Stimulated activated CD4-positive, alpha-beta T cell treated with anti-CD3 and anti-CD28 coated beads, Interleukin-15, amount 100 ng/mL, for 48 hours (primary cell): ENCODE measurements at regions not wholly inside any gene's neighbourhood (a gene's known extent, or its start where the extent isn't known, plus 50 kb on each side); places are given as distances from the start of the nearest gene placed in this dataset.
"Not testable (repeated sequence)": the region's sequence is repeated elsewhere in the genome, so short reads cannot be mapped to it uniquely, and the experiment has no call there.

Experiments used
- DNase-seq, 2 donors: peaks; one replicate each; pipeline ENCODE4 v3.0.0-alpha.2; 2020; ENCODE audit warnings: low read depth in 2 of 2

DNA sequence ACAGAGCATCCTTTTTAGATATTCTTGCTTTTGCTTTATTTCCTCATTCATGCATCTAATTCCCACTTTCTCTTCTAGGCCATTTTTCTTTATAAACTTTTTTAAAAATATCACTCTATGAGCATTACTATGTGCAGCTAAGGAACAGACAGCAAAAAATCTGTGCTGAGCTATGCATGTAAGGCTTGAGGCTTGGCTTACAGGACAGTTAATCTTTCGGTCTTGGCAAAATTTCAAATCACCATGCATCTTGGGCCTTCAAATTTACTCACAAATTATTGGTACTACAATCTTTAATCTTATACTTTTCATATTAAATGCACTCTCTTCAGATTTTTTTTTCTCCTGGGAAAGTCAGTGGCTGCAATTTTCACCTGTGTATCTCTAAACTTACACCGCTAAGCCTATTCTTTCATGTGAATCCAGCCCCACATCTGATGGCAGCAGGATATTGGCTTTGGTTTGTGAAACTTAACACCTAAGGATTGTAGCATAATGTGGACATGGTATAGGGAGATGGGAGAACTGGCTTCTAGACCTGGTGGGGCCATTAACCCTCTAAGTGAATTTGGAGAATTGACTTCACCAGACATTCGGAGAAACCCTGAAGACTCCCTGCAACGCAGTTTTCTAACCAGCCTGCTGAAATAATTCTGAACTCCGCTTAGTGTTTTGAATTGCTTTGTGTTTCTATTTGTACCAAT is 278.3 kb downstream of the SPRY1 start:
- no peak for DNase-seq

GRCh38 chr4:123675567-123675966 is 279.0 kb downstream of the SPRY1 start:
- DNase-seq = no peak

- DNase-seq = no peak
Measured at GRCh38 chr4:123676071-123676889, 279.7 kb downstream of the SPRY1 start.

GRCh38 chr4:123676890-123677229 is 280.3 kb downstream of the SPRY1 start:
- no peak for DNase-seq

GRCh38 chr4:123682931-123683330 is 286.3 kb downstream of the SPRY1 start:
- DNase-seq = no peak

GRCh38 chr4:123684937-123685336 is 288.3 kb downstream of the SPRY1 start:
- DNase-seq = not testable (repeated sequence)

DNA sequence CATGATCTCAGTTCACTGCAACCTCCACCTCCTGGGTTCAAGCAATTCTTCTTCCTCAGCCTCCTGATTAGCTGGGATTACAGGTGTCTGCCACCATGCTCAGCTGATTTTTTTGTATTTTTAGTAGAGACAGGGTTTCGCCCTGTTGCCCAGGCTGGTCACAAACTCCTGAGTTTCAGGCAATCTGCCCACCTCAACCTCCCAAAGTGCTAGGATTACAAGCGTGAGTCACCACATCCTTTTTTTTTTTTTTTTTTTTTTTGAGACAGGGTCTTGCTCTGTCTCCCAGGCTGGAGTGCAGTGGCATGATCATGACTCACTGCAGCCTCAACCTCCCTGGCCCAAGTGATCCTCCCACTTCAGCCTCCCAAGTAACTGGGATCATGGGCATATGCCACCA is 298.9 kb downstream of the SPRY1 start:
- not testable (repeated sequence) for DNase-seq

DNA sequence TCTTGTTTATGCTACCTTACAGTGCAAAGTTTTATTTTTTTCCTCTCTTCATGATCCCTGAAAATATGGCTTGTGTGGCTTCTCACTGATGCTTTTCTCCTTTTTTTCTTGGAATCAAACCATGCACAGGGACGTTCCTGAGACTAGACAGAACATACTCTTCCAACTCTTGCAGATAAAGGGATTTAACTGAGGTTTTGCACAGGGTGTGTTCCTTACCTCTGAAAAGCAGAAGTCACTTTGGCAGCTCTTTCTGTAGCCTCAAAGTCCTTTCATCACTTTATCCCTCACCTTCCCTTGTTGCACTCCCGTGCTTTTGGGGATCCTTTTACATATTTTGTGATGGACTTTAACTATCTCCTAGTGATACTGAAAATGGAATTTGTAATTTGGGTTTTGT is 300.1 kb downstream of the SPRY1 start:
- no peak for DNase-seq

DNA sequence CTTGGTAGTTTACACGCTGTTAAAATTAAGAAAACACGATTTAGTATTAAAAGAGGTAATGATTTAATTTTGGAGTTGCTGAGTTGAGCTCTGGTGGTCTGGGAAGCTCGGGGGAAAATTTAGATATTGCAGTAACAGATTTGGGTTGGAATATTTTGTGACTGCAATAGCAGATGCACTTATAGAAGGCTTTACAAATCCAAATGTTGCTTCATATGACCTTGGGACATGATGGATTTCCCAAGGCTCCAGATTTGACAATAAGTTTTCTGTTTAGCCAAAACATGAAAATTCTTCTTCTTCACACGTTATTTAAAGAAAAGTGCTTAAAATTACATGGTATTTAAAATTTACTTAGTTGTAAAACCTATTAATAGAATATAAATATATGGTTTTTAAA is 302.0 kb downstream of the SPRY1 start:
- no peak for DNase-seq

DNA sequence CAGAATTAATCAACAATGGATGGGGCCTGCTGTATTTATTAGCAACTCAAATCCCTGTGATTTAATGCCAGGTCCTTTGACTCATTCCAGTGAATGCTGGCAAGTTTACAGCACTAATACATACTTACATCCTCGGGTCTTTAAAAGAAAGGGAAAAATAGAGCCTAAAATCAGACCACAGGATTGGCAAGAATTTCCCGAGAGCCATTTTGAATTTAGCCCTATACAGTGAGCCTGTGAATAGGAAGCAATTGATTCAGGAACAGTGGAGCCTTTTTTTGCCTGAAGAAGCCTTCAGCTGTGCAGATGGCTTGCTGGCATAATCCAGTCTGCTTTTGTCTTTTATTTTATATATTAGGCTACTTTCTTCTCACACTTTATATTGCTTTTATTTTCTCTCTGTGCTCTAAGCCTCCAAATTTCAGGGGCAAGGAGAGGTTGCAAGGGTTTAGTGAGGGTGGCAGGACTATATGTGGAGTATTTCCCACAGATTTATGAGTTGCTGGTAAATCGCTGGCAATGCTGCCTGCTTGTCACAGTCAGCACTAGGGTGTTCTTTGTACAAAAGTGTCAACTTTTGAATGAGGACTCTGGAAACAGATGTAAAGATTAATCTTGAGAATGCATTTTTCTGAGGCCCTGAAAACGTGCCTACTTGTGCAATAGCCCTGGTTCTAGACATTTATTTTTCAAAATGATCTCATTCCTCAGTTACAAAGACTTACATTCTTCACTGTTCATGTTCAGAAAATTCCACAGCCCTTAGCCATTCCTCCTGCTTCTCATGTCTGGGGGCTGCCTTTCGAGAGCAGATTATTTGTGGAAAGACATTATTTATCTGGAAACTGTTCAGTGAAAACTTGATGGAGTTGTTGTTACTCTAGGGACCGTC is 303.5 kb downstream of the SPRY1 start:
- no peak for DNase-seq

GRCh38 chr4:123701131-123701575 is 304.6 kb downstream of the SPRY1 start:
- DNase-seq = no peak

GRCh38 chr4:123705419-123705818 is 308.8 kb downstream of the SPRY1 start:
- no peak for DNase-seq

DNA sequence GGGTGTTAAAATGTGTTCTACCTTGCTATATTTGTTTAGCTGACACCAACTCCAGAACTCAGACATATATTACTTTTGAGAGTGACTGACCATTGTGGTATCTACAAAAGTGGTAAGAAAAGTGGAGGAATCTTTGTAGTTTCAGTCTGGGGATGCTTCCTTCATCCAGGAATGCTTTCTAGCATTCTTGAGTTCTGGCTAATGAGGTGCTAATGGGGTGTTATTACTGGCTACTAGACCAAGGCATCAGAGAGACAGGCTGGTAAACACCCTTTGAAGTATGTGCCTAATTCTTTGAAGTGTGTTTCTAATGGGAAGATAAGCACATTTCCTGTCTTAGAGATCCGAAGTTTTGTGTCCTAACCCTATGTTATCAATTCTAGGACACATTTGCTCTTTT is 310.4 kb downstream of the SPRY1 start:
- DNase-seq = no peak

DNA sequence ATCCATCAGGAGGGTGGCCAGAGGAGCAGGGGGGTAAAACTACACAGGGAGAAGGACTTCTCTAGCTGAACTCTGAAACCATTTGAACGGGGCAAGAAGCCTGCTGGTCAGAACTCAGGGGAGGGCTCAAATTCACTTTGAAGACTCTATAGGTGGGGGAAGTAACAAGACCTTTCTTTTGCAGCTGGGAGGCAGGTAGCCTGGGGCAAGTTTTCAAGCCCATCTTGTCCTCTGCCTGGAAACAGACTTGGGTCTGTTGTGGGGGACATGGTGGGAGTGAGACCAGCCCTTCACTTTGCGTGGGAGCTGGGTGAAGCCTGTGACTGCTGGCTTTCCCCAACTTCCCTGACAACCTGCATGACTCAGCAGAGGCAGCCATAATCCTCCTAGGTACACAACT is 312.3 kb downstream of the SPRY1 start:
- DNase-seq = no peak

- DNase-seq = no peak
Measured at GRCh38 chr4:123709336-123709735, 312.7 kb downstream of the SPRY1 start.

DNA sequence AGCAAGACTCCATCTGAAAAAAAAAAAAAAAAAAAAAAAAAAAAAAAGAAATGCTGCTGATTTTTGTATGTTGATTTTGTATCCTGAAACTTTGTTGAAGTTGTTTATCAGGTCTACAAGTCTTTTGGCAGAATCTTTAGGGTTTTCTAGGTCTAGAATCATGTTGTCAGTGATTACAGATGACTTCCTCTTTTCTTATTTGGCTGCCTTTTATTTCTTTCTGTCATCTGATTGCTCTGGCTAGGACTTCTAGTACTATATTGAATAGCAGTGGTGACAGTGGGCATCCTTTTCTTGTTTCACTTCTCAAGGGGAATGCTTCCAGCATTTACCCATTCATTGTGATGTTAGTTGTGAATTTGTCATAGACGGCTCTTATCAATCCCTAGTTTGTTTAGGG is 334.4 kb downstream of the SPRY1 start:
- DNase-seq = no peak

DNA sequence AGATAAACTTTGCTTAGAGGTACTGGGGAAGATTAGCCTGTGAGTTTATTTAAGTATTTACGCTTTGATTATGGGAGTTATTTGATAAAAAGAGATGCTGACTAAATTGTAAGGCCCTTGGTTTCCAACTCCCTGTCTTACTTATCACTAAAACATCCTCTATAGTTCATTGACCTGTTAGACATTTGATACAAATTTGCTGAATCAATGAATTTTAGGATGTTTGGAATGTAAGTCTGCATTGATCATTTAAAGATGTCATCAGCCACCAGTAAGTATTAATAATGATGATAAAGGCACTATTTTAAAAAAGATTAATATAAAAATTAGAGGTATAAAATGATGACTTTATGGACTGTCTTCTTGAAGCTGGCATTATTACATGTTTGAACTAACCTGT is 340.6 kb downstream of the SPRY1 start:
- no peak for DNase-seq

GRCh38 chr4:123739806-123740205 is 343.2 kb downstream of the SPRY1 start:
- DNase-seq = no peak

DNA sequence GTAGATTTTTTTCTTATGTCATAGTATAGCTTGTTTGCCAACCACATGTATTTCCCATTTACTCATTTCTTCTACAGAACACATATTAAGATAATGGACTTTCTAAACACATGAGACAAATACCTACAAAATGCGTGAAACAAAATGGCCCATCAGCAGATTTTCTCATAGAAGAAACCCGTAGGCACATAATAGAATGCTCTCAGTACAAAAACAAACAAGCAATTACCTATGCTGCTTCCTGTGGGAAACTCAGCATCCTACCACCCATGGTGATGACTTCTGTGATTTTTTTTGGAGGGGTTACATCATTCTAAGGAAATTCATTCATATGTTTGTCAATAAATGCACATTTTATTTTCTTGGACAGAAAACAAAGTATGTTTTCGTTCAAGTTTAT is 343.6 kb downstream of the SPRY1 start:
- DNase-seq = no peak

DNA sequence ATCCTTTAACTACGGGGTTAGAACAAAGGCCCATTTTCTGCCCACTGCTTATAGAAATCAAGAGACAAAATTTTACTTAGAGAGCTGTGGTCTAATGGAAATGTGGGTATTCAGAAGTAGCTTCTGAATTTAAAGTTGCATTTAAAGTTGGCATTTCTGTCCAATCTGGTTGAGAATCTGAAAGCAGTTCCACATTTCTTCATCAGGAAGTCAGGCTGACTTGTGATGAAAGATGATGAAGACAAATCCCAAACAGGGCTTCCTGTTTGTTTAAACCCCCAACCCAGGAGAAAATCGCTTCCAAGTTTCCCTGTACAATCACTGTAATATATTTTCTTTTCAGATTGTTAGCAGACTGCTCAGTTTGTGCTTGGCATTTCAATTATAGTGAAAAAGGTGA is 345.3 kb downstream of the SPRY1 start:
- no peak for DNase-seq

GRCh38 chr4:123743848-123744247 is 347.3 kb downstream of the SPRY1 start:
- DNase-seq = no peak

GRCh38 chr4:123744664-123745290 is 348.2 kb downstream of the SPRY1 start:
- DNase-seq = no peak
